Naive thymus-derived CD4-positive, alpha-beta T cell (primary cell): ENCODE measurements at regions not wholly inside any gene's neighbourhood (a gene's known extent, or its start where the extent isn't known, plus 50 kb on each side); places are given as distances from the start of the nearest gene placed in this dataset.
"Not testable (repeated sequence)": the region's sequence is repeated elsewhere in the genome, so short reads cannot be mapped to it uniquely, and the experiment has no call there.

Experiments
- ATAC-seq: fragments of 150-1000 bp; cut with Tn5 transposase; 2 replicates; pipeline ENCODE4 v1.10.0; 2021; ENCODE audit warnings: mild to moderate bottlenecking, moderate library complexity
- CTCF ChIA-PET: fragments of 350-600 bp; sonication (Branson Sonifier 250); formaldehyde crosslinking; loops from one replicate; lab custom pipeline; 2021; ENCODE audit warnings: antibody characterized with exemption; lab: Charles Lee
- POLR2A ChIA-PET: fragments of 350-600 bp; sonication (Branson Sonifier 250); formaldehyde crosslinking; loops from one replicate; lab custom pipeline; 2021; ENCODE audit warnings: antibody characterized with exemption, inconsistent platforms; lab: Charles Lee
- DNase-seq, 9 donors: peaks; one replicate each; pipeline versions ENCODE4 v3.0.0 to v3.0.0-alpha.2; 2020 to 2022; ENCODE audit warnings: mixed read lengths in 1 of 9
- H3K27ac ChIP-seq: one replicate; pipeline ENCODE4 v1.7.0; 2013; ENCODE audit warnings: mild to moderate bottlenecking, low read depth, low read length, moderate library complexity
- H3K27me3 ChIP-seq, 2 donors: one replicate each; pipeline ENCODE4 v1.7.0; 2013; ENCODE audit warnings: low read length in 2 of 2, mild to moderate bottlenecking in 2 of 2, moderate library complexity in 2 of 2; ENCODE audit not compliant: control insufficient read depth in 2 of 2, insufficient read depth in 2 of 2
- H3K36me3 ChIP-seq, 3 experiments: 1 replicate in 2 of 3; 2 replicates in 1 of 3; pipeline ENCODE4 v1.7.0; 2013; ENCODE audit warnings: low read length in 3 of 3, mild to moderate bottlenecking in 3 of 3, moderate library complexity in 1 of 3; ENCODE audit not compliant: insufficient read depth in 3 of 3, control insufficient read depth in 2 of 3
- H3K4me1 ChIP-seq, 2 donors: one replicate each; pipeline ENCODE4 v1.7.0; 2013; ENCODE audit warnings: low read length in 2 of 2, mild to moderate bottlenecking in 2 of 2, moderate library complexity in 1 of 2; ENCODE audit not compliant: control insufficient read depth in 2 of 2, insufficient read depth in 2 of 2
- H3K4me3 ChIP-seq: 2 replicates; pipeline ENCODE4 v1.7.0; 2013; ENCODE audit warnings: mild to moderate bottlenecking, low read length
- H3K9me3 ChIP-seq, 3 experiments: 1 replicate in 2 of 3; 2 replicates in 1 of 3; pipeline ENCODE4 v1.7.0; 2013; ENCODE audit warnings: low read length in 3 of 3; ENCODE audit not compliant: control insufficient read depth in 2 of 3
- H3K27ac Mint-ChIP-seq, 9 donors: one replicate each; pipeline ENCODE4 v1.8.0; 2020 to 2022; ENCODE audit warnings: mixed read lengths in 9 of 9, mild to moderate bottlenecking in 8 of 9, moderate library complexity in 5 of 9, inconsistent platforms in 2 of 9
- H3K27me3 Mint-ChIP-seq, 5 donors: one replicate each; pipeline ENCODE4 v1.8.0; 2021 to 2022; ENCODE audit warnings: mixed read lengths in 5 of 5, mild to moderate bottlenecking in 1 of 5
- H3K36me3 Mint-ChIP-seq, 5 donors: one replicate each; pipeline ENCODE4 v1.8.0; 2020 to 2022; ENCODE audit warnings: mixed read lengths in 5 of 5, mild to moderate bottlenecking in 3 of 5, inconsistent platforms in 1 of 5
- H3K4me1 Mint-ChIP-seq, 7 donors: one replicate each; pipeline ENCODE4 v1.8.0; 2020 to 2022; ENCODE audit warnings: mixed read lengths in 7 of 7, mild to moderate bottlenecking in 3 of 7, inconsistent platforms in 1 of 7
- H3K4me3 Mint-ChIP-seq, 10 donors: one replicate each; pipeline ENCODE4 v1.8.0; 2020 to 2022; ENCODE audit warnings: mild to moderate bottlenecking in 10 of 10, mixed read lengths in 10 of 10, moderate library complexity in 6 of 10, inconsistent platforms in 2 of 10
- H3K9me3 Mint-ChIP-seq, 11 donors: one replicate each; pipeline ENCODE4 v1.8.0; 2020 to 2022; ENCODE audit warnings: mixed read lengths in 11 of 11, mild to moderate bottlenecking in 4 of 11, inconsistent platforms in 1 of 11, moderate library complexity in 1 of 11
- intact Hi-C, 2 donors: fragments of 100-400 bp; cut with micrococcal nuclease; formaldehyde crosslinking; loops; one replicate each; pipeline ENCODE4 v1.15.1; 2023

GRCh38 chr14:106586098-106586704, 1059.8 kb downstream of the TMEM121 start:
- ATAC-seq = peak; percentile 87
- H3K36me3 ChIP-seq = no peaks in the 10 kb centered on the region
- no peak overlapping the region for H3K4me3 Mint-ChIP-seq
- no peak overlapping the region for H3K27ac Mint-ChIP-seq
- ChIA-PET CTCF (interaction anchor here (0.7 to 0.8 kb wide), 2 partner anchors 15 to 24 kb away, joined by 3 read pairs; no protein-coding TSS in a partner anchor), POLR2A (no interaction called here)
- intact Hi-C loops = no loop called here
- peaks cover 0 to 19% (median 4%) of the 10 kb centered on the region in 7 donors for H3K4me1 Mint-ChIP-seq
- H3K9me3 ChIP-seq = no peaks in the 10 kb centered on the region
- H3K4me3 ChIP-seq = no peak overlapping the region
- DNase-seq = peak; percentile 33 to 69 (median 49)
- no peaks in the 10 kb centered on the region for H3K36me3 Mint-ChIP-seq
- H3K4me1 ChIP-seq = no peaks in the 10 kb centered on the region
- no peaks in the 10 kb centered on the region for H3K9me3 Mint-ChIP-seq
- H3K27ac ChIP-seq = no peak overlapping the region
- peaks cover 12 to 38% (median 21%) of the 10 kb centered on the region in 5 donors for H3K27me3 Mint-ChIP-seq
- no peaks in the 10 kb centered on the region for H3K27me3 ChIP-seq

GRCh38 chr14:106591539-106591938, 1065.2 kb downstream of the TMEM121 start:
- H3K36me3 Mint-ChIP-seq, H3K4me3 ChIP-seq, ATAC-seq, H3K9me3 ChIP-seq, DNase-seq, H3K4me3 Mint-ChIP-seq, H3K9me3 Mint-ChIP-seq, H3K36me3 ChIP-seq, H3K27me3 ChIP-seq, H3K27ac ChIP-seq, H3K4me1 ChIP-seq, H3K27ac Mint-ChIP-seq, intact Hi-C loops: not testable (repeated sequence)
- ChIA-PET CTCF (interaction anchor here (1.1 kb wide), 1 partner anchor 14 kb away, joined by 3 read pairs; no protein-coding TSS in a partner anchor), POLR2A (interaction anchor here (0.6 kb wide), 1 partner anchor 14 kb away, joined by 9 read pairs; no protein-coding TSS in a partner anchor)
- Mint-ChIP-seq H3K27me3 (peaks cover 8 to 48% (median 22%) of the 10 kb centered on the region in 5 donors), H3K4me1 (peaks cover 0 to 15% (median 5%) of the 10 kb centered on the region in 7 donors)

GRCh38 chr14:106592115-106592852, 1065.9 kb downstream of the TMEM121 start:
- H3K27me3 ChIP-seq, H3K4me3 ChIP-seq, H3K36me3 ChIP-seq, H3K27ac Mint-ChIP-seq, intact Hi-C loops, ATAC-seq, H3K9me3 ChIP-seq, H3K36me3 Mint-ChIP-seq, H3K9me3 Mint-ChIP-seq, H3K27ac ChIP-seq, H3K4me1 ChIP-seq: not testable (repeated sequence)
- ChIA-PET POLR2A (interaction anchor here (0.6 kb wide), 1 partner anchor 15 kb away, joined by 9 read pairs; no protein-coding TSS in a partner anchor), CTCF (interaction anchor here (1.1 kb wide), 1 partner anchor 15 kb away, joined by 3 read pairs; no protein-coding TSS in a partner anchor)
- Mint-ChIP-seq H3K4me3 (peak overlapping the region in 6 of 10 donors; percentile 15 to 55 (median 32)), H3K4me1 (peaks cover 0 to 13% (median 5%) of the 10 kb centered on the region in 7 donors), H3K27me3 (peaks cover 11 to 51% (median 23%) of the 10 kb centered on the region in 5 donors)
- peak in 7 of 9 donors; percentile 26 to 70 (median 43) for DNase-seq

- H3K4me3 ChIP-seq = no peak overlapping the region
- CTCF ChIA-PET = no interaction called here
- intact Hi-C loops = no loop called here
- Mint-ChIP-seq H3K27ac (peak overlapping the region in 1 of 9 donors; percentile 36), H3K9me3 (no peaks in the 10 kb centered on the region), H3K4me3 (no peak overlapping the region), H3K4me1 (no peaks in the 10 kb centered on the region), H3K36me3 (no peaks in the 10 kb centered on the region), H3K27me3 (peaks cover 52 to 81% (median 54%) of the 10 kb centered on the region in 5 donors)
- H3K4me1 ChIP-seq = no peaks in the 10 kb centered on the region
- no peak for ATAC-seq
- no peaks in the 10 kb centered on the region for H3K36me3 ChIP-seq
- POLR2A ChIA-PET = no interaction called here
- no peak for DNase-seq
- H3K27ac ChIP-seq = no peak overlapping the region
- no peaks in the 10 kb centered on the region for H3K27me3 ChIP-seq
- no peaks in the 10 kb centered on the region for H3K9me3 ChIP-seq
Observed at GRCh38 chr14:106599209-106599608, 1072.8 kb downstream of the TMEM121 start.

- peaks cover 37 to 61% (median 54%) of the 10 kb centered on the region in 5 donors for H3K27me3 Mint-ChIP-seq
- POLR2A ChIA-PET = no interaction called here
- intact Hi-C loops = no loop called here
Observed at GRCh38 chr14:106605548-106606448, 1079.4 kb downstream of the TMEM121 start.

GRCh38 chr14:106606936-106607335, 1080.6 kb downstream of the TMEM121 start:
- ChIA-PET POLR2A (no interaction called here), CTCF (interaction anchor here (1.1 kb wide), 1 partner anchor 11 kb away, joined by 3 read pairs; no protein-coding TSS in a partner anchor)
- Mint-ChIP-seq H3K27ac (no peak overlapping the region), H3K4me3 (no peak overlapping the region), H3K4me1 (peaks cover 0 to 9% (median 0%) of the 10 kb centered on the region in 7 donors), H3K27me3 (peaks cover 29 to 59% (median 48%) of the 10 kb centered on the region in 5 donors), H3K36me3 (no peaks in the 10 kb centered on the region), H3K9me3 (no peaks in the 10 kb centered on the region)
- DNase-seq (no peak), ATAC-seq (no peak)
- H3K27ac ChIP-seq = no peak overlapping the region
- no peaks in the 10 kb centered on the region for H3K9me3 ChIP-seq
- H3K27me3 ChIP-seq = no peaks in the 10 kb centered on the region
- H3K4me1 ChIP-seq = no peaks in the 10 kb centered on the region
- intact Hi-C loops = no loop called here
- no peak overlapping the region for H3K4me3 ChIP-seq
- H3K36me3 ChIP-seq = no peaks in the 10 kb centered on the region

More at GRCh38 chr14:106605548-106606448, 1079.4 kb downstream of the TMEM121 start:
- no peaks in the 10 kb centered on the region for H3K36me3 Mint-ChIP-seq
- Histone ChIP-seq H3K36me3 (no peaks in the 10 kb centered on the region), H3K4me3 (no peak overlapping the region), H3K4me1 (no peaks in the 10 kb centered on the region), H3K27ac (no peak overlapping the region), H3K9me3 (no peaks in the 10 kb centered on the region), H3K27me3 (no peaks in the 10 kb centered on the region)
- H3K4me1 Mint-ChIP-seq = peaks cover 0 to 9% (median 0%) of the 10 kb centered on the region in 7 donors
- DNase-seq (peak; percentile 64 to 82 (median 73)), ATAC-seq (peak; percentile 98)
- no peaks in the 10 kb centered on the region for H3K9me3 Mint-ChIP-seq
- H3K4me3 Mint-ChIP-seq = peak overlapping the region in 1 of 10 donors; percentile 3
- CTCF ChIA-PET = no interaction called here
- no peak overlapping the region for H3K27ac Mint-ChIP-seq
